NCI-H524 (cell line): ENCODE measurements at regions not wholly inside any gene's neighbourhood (a gene's known extent, or its start where the extent isn't known, plus 50 kb on each side); places are given as distances from the start of the nearest gene placed in this dataset.
A peak's percentile ranks its signal among the peaks of the same experiment; 100 is the strongest.

Source experiments
- DNase-seq, 2 experiments: peaks; one replicate each; lab custom pipeline; 2025; lab: John Stamatoyannopoulos, UW

GRCh38 chr4:125140966-125141495 lies 173.7 kb upstream of the FAT4 start:
- DNase-seq = no peak

DNA sequence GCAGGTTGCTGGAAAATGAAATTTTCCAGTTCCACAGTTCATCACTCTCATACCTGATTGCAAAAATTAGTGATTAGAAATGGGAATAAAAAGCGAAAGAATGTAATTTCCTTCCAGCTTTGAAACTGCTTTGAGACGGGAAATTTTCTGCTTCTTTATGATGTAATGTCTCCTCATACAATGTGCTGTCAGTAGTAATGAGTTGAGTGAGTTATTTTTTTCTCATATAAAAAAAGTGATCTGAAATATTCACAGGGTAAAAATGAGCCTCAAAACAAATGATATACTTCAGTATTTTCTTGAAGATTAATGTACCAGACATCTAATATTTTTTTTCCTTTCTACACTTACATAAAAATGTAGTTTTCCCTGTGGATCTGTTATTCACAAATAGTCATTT lies 179.1 kb upstream of the FAT4 start:
- no peak for DNase-seq

DNA sequence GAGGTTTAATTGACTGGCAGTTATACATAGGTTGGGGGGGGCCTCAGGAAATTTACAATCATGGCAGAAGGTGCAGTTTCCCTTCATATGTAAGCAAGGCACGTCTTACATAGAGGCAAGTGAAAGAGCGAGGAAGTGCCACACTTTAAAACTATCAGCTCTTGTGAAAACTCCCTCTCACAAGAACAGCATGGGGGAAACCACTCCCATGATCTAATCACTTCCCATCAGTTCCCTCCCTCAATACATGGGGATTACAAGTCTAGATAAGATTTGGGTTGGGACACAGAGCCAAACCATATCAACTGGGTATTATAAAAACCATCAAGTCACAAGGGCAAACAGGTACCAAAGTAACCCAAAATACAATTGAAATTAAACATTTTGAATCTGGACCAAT lies 182.0 kb upstream of the FAT4 start:
- no peak for DNase-seq

GRCh38 chr4:125131891-125132680 lies 182.7 kb upstream of the FAT4 start:
- no peak for DNase-seq

DNA sequence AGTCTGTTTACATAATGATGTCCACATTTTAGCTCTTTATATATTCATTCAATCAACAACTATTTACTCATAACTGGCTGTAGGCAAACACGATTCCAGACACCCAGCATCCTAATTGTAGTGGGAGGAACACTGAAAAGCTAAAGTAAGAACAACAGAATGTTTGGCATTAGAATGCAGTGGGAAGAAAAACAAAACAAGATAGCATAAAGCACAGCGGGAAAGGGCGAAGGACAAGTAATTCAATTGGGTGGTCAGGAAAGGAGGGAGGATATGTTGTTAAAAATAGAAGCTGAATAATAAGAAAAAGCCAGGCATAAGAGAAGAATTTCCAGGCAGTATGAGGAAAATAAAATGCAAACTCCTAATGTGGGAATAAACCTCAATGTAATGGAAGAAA lies 189.5 kb upstream of the FAT4 start:
- DNase-seq = no peak

- DNase-seq = no peak
Measured at GRCh38 chr4:125123570-125124109, 191.1 kb upstream of the FAT4 start.

DNA sequence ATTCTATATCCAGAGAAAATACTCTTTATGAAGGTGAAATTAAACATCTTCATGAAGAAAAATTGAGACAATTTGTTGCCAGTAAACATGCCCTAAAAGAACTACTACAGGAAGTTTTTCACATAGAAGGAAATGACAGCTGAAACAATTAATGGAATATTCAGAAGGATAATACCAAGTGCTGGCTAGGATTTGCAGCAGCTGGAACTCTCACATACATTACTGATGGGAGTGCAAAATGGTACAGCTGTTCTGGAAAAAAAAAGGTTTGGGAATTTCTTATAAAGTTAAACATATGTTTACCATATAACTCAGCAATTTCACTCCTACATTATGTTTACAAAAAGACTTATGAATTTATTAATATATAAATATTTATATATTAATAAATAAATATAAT lies 193.2 kb upstream of the FAT4 start:
- DNase-seq = no peak

- no peak for DNase-seq
Measured at GRCh38 chr4:125116431-125116830, 198.3 kb upstream of the FAT4 start.

- no peak for DNase-seq
Measured at GRCh38 chr4:125115941-125116340, 198.8 kb upstream of the FAT4 start.

GRCh38 chr4:125115476-125115875 lies 199.3 kb upstream of the FAT4 start:
- no peak for DNase-seq

GRCh38 chr4:125112536-125112935 lies 202.2 kb upstream of the FAT4 start:
- peak; percentile 22 to 70 for DNase-seq

- DNase-seq = no peak
Measured at GRCh38 chr4:125111323-125111722, 203.4 kb upstream of the FAT4 start.

GRCh38 chr4:125105561-125105960 lies 209.2 kb upstream of the FAT4 start:
- DNase-seq = no peak

DNA sequence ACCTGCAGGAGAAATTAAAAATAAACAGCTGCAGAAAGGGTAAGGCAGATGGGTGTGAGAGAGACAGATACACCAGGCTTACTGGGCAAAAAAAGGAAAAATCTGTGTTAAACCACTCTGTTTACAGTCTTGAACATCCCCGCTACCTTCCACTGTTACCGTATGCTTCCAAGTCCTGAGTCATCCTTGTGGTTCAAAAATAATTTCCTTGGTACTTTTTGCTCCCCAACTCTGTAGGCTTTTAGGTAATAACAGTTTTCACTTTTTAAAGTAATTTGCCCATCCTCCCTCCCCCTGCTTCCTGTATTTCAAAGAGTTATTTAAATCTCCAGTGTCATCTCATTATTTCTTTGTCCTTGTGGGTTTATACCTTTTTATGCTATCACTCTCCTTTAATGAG lies 210.1 kb upstream of the FAT4 start:
- DNase-seq = no peak

- no peak for DNase-seq
Measured at GRCh38 chr4:125101719-125102118, 213.0 kb upstream of the FAT4 start.

DNA sequence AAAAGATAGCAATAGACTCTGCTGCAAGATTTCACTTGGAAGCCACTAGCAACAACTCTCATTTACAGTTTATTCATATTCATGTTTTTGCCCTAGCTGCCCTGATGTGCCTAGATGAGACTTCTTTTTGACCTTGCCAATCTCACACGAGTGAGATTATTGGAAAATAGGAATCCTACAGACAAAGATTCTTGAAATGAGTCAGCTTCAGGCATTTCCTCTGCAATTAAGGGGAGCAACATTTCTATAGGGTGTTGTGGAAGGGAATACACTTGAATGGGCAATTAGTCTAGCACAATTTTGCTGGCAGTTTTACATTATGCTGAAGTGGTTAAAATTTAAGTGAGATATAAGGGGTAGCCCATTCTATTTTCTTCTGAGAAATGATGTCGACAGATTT lies 217.0 kb upstream of the FAT4 start:
- DNase-seq = no peak

- DNase-seq = no peak
Measured at GRCh38 chr4:125096662-125097061, 218.1 kb upstream of the FAT4 start.

DNA sequence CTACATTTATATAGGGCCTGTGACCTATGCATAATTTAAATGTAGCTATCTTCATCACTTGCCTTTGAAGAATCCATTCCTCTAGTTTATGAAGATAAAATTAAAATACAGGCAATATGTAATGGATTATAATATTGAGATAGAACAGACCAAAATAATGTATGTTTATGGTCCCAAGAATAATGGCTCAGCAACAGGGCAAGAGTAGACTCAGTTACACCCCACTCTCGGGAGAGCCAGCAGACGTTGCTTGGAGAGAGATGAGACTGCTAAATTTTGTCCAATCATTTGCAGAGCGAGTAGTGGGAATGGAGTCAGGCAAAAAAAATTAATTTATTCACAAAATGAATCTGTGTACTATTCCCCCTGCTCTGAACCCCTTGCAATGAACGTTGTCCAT lies 223.2 kb upstream of the FAT4 start:
- DNase-seq = no peak

- peak; percentile 1 to 58 for DNase-seq
Measured at GRCh38 chr4:125091101-125091500, 223.7 kb upstream of the FAT4 start.

GRCh38 chr4:125084608-125085007 lies 230.1 kb upstream of the FAT4 start:
- DNase-seq = no peak

DNA sequence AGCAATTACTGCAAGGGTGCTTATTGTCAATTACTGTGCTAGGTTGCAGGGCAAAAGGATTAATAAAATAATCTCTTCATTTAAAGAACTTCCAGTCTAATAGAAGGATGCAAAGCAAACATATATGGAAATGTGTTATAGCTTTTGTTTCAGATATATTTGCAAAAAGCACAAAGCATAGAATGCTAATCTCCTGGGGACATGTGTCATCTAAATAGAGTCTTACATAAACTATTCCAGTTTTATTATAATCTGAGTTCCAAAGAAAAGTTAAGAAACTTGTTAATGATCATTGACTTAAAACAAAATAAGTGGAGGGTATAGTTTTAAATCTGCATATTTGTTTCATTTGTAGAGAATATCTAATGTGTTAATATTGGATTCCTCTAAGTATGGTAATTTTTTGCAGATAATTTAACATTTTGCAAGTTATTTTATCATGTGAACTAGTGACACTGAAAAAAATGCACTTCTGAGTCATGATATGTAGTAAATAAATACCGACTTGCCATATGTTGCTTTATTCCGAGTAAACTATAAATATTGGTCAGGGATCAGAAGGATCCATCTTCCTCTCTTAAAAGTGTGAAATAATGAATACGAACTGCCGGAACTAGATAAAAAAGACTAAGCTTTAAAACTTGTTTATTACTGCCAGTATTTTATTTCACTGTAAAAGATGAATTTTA lies 231.9 kb upstream of the FAT4 start:
- no peak for DNase-seq

DNA sequence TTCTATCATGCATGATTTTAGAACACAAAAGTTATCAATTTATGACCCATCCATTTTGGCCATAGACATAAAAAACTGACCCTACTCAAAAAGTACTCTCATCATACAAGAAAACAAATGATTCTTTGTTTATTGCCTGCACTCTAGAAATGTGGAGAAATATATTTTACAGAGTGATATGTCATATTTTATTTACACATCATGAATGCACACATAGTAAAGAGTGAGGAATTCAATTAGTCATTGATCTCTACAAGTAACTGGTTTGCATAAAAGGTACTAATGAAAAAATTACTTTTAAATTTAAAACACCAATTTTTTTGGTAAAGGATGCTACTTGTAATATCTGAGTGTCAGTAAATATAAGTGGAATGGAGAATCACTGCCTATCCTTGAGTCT lies 242.5 kb upstream of the FAT4 start:
- no peak for DNase-seq

DNA sequence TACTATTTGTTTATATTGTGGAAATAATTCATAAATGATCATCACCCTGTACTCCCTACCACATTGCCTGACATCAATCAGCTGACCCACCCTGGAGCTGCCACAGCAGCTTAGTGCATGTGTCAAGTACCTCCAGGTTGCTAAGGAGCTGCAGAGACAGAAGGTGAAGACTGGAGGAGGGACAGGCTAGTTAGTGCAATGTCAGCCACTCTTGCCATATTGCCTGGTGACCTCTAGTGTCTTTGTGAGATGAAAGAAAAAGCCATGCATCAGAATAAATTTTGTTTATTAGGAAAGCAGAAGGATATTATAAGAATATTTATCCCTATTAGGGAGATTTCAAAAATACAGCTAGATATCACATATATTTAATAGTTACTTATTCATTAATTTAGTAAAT lies 243.9 kb upstream of the FAT4 start:
- DNase-seq = peak; percentile 41 to 79
